NB4 (cell line): ENCODE measurements at regions not wholly inside any gene's neighbourhood (a gene's known extent, or its start where the extent isn't known, plus 50 kb on each side); places are given as distances from the start of the nearest gene placed in this dataset.

Experiments
- POLR2A ChIP-seq: IDR thresholded peaks from 2 replicates; pipeline ENCODE4 v1.6.1; 2011; ENCODE audit warnings: mild to moderate bottlenecking; ENCODE audit not compliant: insufficient read length; ENCODE audit errors: extremely low read depth
- TF ChIP-seq, protein P1 (sequence below): IDR thresholded peaks from one replicate; pipeline ENCODE4 v1.5.1; 2012; ENCODE audit warnings: low read depth, low read length
- TF ChIP-seq, protein P2 (sequence below): IDR thresholded peaks from 2 replicates; pipeline ENCODE4 v1.6.1; 2011; ENCODE audit warnings: low read depth, low read length

DNA sequence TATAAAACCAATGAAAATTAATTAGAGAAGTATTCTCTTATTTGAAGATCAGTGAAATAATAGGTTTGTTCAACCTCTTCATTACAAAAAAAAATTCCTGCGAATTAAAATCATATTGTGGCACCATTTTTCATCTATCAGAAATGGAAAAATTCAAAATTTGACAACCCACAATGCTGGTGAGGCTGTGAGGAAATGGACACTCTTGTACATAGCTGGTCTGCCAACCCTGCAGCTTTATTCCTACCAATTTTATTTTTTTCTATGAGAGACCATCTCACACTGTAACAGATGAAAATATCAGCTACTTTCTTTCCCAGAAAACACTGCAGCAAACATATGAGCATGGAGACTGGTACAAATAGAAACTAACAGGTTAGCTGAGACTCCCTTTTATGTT, 208.8 kb upstream of the SEMA3E start:
- no peak for TF ChIP-seq POLR2A
- TF ChIP-seq, protein P1, sequence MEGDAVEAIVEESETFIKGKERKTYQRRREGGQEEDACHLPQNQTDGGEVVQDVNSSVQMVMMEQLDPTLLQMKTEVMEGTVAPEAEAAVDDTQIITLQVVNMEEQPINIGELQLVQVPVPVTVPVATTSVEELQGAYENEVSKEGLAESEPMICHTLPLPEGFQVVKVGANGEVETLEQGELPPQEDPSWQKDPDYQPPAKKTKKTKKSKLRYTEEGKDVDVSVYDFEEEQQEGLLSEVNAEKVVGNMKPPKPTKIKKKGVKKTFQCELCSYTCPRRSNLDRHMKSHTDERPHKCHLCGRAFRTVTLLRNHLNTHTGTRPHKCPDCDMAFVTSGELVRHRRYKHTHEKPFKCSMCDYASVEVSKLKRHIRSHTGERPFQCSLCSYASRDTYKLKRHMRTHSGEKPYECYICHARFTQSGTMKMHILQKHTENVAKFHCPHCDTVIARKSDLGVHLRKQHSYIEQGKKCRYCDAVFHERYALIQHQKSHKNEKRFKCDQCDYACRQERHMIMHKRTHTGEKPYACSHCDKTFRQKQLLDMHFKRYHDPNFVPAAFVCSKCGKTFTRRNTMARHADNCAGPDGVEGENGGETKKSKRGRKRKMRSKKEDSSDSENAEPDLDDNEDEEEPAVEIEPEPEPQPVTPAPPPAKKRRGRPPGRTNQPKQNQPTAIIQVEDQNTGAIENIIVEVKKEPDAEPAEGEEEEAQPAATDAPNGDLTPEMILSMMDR = no peak
- TF ChIP-seq, protein P2, sequence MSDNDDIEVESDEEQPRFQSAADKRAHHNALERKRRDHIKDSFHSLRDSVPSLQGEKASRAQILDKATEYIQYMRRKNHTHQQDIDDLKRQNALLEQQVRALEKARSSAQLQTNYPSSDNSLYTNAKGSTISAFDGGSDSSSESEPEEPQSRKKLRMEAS = no peak
